ENCODE measurements at regions not wholly inside any gene's neighbourhood (a gene's known extent, or its start where the extent isn't known, plus 50 kb on each side); places are given as distances from the start of the nearest gene placed in this dataset.

GRCh38 chr1:8113262-8114220 lies 87.4 kb upstream of the ERRFI1 start:
- peak; percentile 27 for DNase-seq

- DNase-seq: no peak
These were observed 86.6 kb upstream of the ERRFI1 start for GRCh38 chr1:8112611-8113261.

- DNase-seq: no peak
These were observed 85.5 kb upstream of the ERRFI1 start for GRCh38 chr1:8111560-8111959.

GRCh38 chr1:8109216-8109615 lies 83.1 kb upstream of the ERRFI1 start:
- DNase-seq: no peak

- no peak for DNase-seq
These were observed 81.8 kb upstream of the ERRFI1 start for GRCh38 chr1:8107897-8108296.

GRCh38 chr1:8104278-8105236 lies 78.4 kb upstream of the ERRFI1 start:
- DNase-seq: no peak

GRCh38 chr1:8097908-8098307 lies 71.8 kb upstream of the ERRFI1 start:
- no peak for DNase-seq

- DNase-seq: peak; percentile 29
These were observed 71.1 kb upstream of the ERRFI1 start for GRCh38 chr1:8097077-8097799.

GRCh38 chr1:8096105-8097011 lies 70.2 kb upstream of the ERRFI1 start:
- DNase-seq: no peak

- DNase-seq: no peak
These were observed 69.5 kb upstream of the ERRFI1 start for GRCh38 chr1:8095584-8095983.

- no peak for DNase-seq
These were observed 68.6 kb upstream of the ERRFI1 start for GRCh38 chr1:8094481-8095241.

- DNase-seq: no peak
These were observed 67.3 kb upstream of the ERRFI1 start for GRCh38 chr1:8093221-8093980.

- no peak for DNase-seq
These were observed 66.5 kb upstream of the ERRFI1 start for GRCh38 chr1:8092657-8093056.

GRCh38 chr1:8091691-8092090 lies 65.6 kb upstream of the ERRFI1 start:
- DNase-seq: no peak

- DNase-seq: no peak
These were observed 64.2 kb upstream of the ERRFI1 start for GRCh38 chr1:8090241-8090702.

GRCh38 chr1:8089535-8090228 lies 63.6 kb upstream of the ERRFI1 start:
- no peak for DNase-seq

GRCh38 chr1:8086055-8086454 lies 59.9 kb upstream of the ERRFI1 start:
- DNase-seq: no peak

GRCh38 chr1:8084913-8085312 lies 58.8 kb upstream of the ERRFI1 start:
- no peak for DNase-seq
